GM23248 (cell line): ENCODE measurements at regions not wholly inside any gene's neighbourhood (a gene's known extent, or its start where the extent isn't known, plus 50 kb on each side); places are given as distances from the start of the nearest gene placed in this dataset.

Experiments
- EZH2 ChIP-seq: fragments of 200-600 bp; sonication (generic); IDR thresholded peaks from 2 replicates; pipeline ENCODE4 v1.6.1; 2018; ENCODE audit warnings: antibody characterized with exemption, mild to moderate bottlenecking; ENCODE audit not compliant: insufficient read depth, poor library complexity, severe bottlenecking
- EZH2phosphoT487 ChIP-seq: fragments of 200-600 bp; sonication (generic); IDR thresholded peaks from 2 replicates; pipeline ENCODE4 v1.6.1; 2018; ENCODE audit warnings: antibody characterized with exemption, moderate library complexity, mild to moderate bottlenecking, low read depth; ENCODE audit not compliant: insufficient read depth

GRCh38 chr2:15076668-15077067, 444.2 kb downstream of the LRATD1 start:
- TF ChIP-seq EZH2, result no peak
- TF ChIP-seq EZH2phosphoT487, result no peak
